ENCODE measurements at regions not wholly inside any gene's neighbourhood (a gene's known extent, or its start where the extent isn't known, plus 50 kb on each side); places are given as distances from the start of the nearest gene placed in this dataset.
"Not testable (repeated sequence)": the region's sequence is repeated elsewhere in the genome, so short reads cannot be mapped to it uniquely, and the experiment has no call there.

DNA sequence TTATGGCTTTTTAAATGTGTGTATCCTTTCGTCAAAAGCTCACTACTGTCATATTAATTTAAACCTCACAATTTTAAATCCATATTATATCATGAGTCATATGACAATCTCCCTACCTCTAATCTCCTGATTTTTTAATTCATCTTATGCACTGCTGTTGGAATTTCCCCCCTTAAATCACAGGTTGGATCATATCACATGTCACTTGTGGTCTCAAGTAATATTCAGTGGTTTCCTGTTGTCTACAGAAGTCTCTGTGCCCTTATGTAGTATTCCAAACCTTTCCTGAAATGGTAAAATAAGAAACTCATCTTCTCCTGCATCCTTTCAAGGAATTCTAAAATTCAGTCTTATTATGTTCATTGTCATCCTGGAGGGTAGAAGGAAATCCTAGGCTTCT lies 116.0 kb upstream of the CBLB start:
- Histone ChIP-seq H3K4me1 (ENCODE audit: control insufficient read depth, insufficient read depth, low read length) (no peaks in the 10 kb centered on the region), H3K9ac (ENCODE audit: low read length) (no peak overlapping the region), H3K4me3 (ENCODE audit: low read length) (no peak overlapping the region), H3K9me3 (ENCODE audit: control insufficient read depth, low read length) (no peaks in the 10 kb centered on the region), H3K27me3 (ENCODE audit: control insufficient read depth, insufficient read depth, low read length) (no peaks in the 10 kb centered on the region), H3K36me3 (ENCODE audit: control insufficient read depth, insufficient read depth, low read length) (no peaks in the 10 kb centered on the region)

DNA sequence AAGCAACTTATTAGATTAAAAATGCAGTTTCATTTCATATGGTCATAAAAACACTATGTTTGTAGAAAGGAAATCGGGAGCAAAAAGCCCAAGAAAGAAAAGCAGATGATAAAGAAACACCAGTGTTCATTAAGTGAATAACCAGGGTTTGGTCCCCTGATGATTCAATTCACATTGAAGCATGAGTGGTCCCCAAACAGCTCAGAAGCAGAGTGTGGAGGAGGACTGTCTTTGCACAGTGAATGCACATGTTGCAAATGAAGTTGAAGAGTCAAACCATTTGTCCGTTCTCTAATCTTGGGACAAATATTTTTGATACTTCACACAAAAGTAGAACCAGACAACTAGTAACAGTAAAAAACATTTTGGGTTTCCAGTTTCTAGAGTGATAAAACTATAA lies 117.5 kb upstream of the CBLB start:
- not testable (repeated sequence) for H3K4me3 ChIP-seq (ENCODE audit: low read length); H3K9ac ChIP-seq (ENCODE audit: low read length); H3K27me3 ChIP-seq (ENCODE audit: control insufficient read depth, insufficient read depth, low read length); H3K4me1 ChIP-seq (ENCODE audit: control insufficient read depth, insufficient read depth, low read length); H3K9me3 ChIP-seq (ENCODE audit: control insufficient read depth, low read length); H3K36me3 ChIP-seq (ENCODE audit: control insufficient read depth, insufficient read depth, low read length)

GRCh38 chr3:105987809-105988208 lies 119.0 kb upstream of the CBLB start:
- no peaks in the 10 kb centered on the region for H3K4me1 ChIP-seq (ENCODE audit: control insufficient read depth, insufficient read depth, low read length)
- no peaks in the 10 kb centered on the region for H3K27me3 ChIP-seq (ENCODE audit: control insufficient read depth, insufficient read depth, low read length)
- H3K9me3 ChIP-seq (ENCODE audit: control insufficient read depth, low read length), result no peaks in the 10 kb centered on the region
- no peak overlapping the region for H3K9ac ChIP-seq (ENCODE audit: low read length)
- H3K4me3 ChIP-seq (ENCODE audit: low read length), result no peak overlapping the region
- H3K36me3 ChIP-seq (ENCODE audit: control insufficient read depth, insufficient read depth, low read length), result no peaks in the 10 kb centered on the region

DNA sequence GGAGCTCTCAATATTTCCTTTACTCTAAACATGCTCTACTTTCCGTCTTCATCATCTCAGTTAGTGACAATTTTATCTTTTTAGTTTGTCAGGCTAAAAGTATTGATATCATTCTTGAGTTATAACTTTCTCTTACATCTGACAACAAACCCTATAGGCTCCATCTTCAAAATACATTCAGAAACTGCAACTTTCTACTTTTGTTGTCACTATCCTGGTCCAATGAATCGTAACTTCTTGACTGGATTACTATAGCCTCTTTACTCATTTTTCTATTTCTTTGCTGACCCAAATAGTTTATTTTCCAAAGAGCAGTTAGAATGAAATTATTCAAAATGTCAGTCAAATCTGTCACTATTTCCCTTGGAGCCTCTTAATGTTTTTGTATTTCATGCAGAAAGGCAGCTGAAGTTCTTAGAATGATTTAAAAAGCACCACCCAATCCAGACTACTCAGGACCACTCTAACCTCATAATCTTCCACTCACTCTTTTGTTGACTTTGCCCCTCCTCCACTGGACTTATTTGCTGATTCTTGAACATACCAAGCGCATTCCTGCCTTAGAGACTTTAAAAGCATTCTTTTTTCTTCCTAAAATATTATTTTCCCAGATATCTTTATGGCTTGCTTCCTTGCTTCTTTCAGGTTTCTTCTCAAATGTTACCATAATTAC lies 119.9 kb upstream of the CBLB start:
- no peaks in the 10 kb centered on the region for H3K36me3 ChIP-seq (ENCODE audit: control insufficient read depth, insufficient read depth, low read length)
- H3K27me3 ChIP-seq (ENCODE audit: control insufficient read depth, insufficient read depth, low read length), result no peaks in the 10 kb centered on the region
- H3K9me3 ChIP-seq (ENCODE audit: control insufficient read depth, low read length), result no peaks in the 10 kb centered on the region
- no peaks in the 10 kb centered on the region for H3K4me1 ChIP-seq (ENCODE audit: control insufficient read depth, insufficient read depth, low read length)
- H3K9ac ChIP-seq (ENCODE audit: low read length), result no peak overlapping the region
- no peak overlapping the region for H3K4me3 ChIP-seq (ENCODE audit: low read length)

DNA sequence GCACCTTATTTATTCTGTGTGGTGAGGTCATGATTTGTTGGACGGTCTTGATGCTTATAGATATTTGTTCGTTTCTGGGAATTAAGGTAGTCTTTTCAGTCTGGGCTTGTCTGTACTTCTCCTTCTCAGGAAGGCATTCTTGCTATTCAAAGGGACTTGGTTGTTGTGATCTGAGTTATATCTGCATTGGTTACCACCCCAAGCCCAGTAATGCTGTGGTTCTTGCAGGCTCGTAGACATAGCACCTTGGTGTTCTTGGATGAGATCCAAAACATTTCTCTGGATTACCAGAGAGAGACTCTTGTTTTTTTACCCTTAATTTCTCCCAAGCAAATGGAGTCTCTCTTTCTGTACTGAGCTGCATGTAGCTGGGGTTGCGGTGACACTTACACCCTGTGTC lies 128.0 kb upstream of the CBLB start:
- H3K4me1 ChIP-seq (ENCODE audit: control insufficient read depth, insufficient read depth, low read length), result no peaks in the 10 kb centered on the region
- H3K27me3 ChIP-seq (ENCODE audit: control insufficient read depth, insufficient read depth, low read length), result no peaks in the 10 kb centered on the region
- H3K4me3 ChIP-seq (ENCODE audit: low read length), result no peak overlapping the region
- no peaks in the 10 kb centered on the region for H3K9me3 ChIP-seq (ENCODE audit: control insufficient read depth, low read length)
- no peaks in the 10 kb centered on the region for H3K36me3 ChIP-seq (ENCODE audit: control insufficient read depth, insufficient read depth, low read length)
- H3K9ac ChIP-seq (ENCODE audit: low read length), result no peak overlapping the region

DNA sequence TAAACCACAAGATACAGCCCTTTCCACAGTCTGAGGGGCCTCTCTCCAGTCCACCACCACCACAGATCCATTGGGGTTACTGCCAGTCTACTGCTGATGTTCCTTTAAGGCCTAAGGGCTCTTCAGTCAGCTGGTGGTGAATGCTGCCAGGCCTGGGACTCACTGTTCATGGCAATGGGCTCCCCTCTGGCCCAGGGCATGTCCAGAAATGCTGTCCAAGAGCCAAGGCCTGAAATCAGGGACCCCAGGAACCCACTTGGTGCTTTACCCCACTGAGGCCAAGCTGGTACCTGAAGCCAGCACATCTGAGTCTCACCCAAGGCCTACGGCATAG lies 128.6 kb upstream of the CBLB start:
- no peaks in the 10 kb centered on the region for H3K36me3 ChIP-seq (ENCODE audit: control insufficient read depth, insufficient read depth, low read length)
- no peaks in the 10 kb centered on the region for H3K9me3 ChIP-seq (ENCODE audit: control insufficient read depth, low read length)
- H3K27me3 ChIP-seq (ENCODE audit: control insufficient read depth, insufficient read depth, low read length), result no peaks in the 10 kb centered on the region
- no peak overlapping the region for H3K4me3 ChIP-seq (ENCODE audit: low read length)
- no peak overlapping the region for H3K9ac ChIP-seq (ENCODE audit: low read length)
- H3K4me1 ChIP-seq (ENCODE audit: control insufficient read depth, insufficient read depth, low read length), result no peaks in the 10 kb centered on the region

GRCh38 chr3:105997800-105998526 lies 129.2 kb upstream of the CBLB start:
- Histone ChIP-seq H3K4me1 (ENCODE audit: control insufficient read depth, insufficient read depth, low read length) (no peaks in the 10 kb centered on the region), H3K9ac (ENCODE audit: low read length) (no peak overlapping the region), H3K27me3 (ENCODE audit: control insufficient read depth, insufficient read depth, low read length) (no peaks in the 10 kb centered on the region), H3K9me3 (ENCODE audit: control insufficient read depth, low read length) (no peaks in the 10 kb centered on the region), H3K36me3 (ENCODE audit: control insufficient read depth, insufficient read depth, low read length) (no peaks in the 10 kb centered on the region), H3K4me3 (ENCODE audit: low read length) (no peak overlapping the region)

GRCh38 chr3:105999856-106000255 lies 131.0 kb upstream of the CBLB start:
- Histone ChIP-seq H3K27me3 (ENCODE audit: control insufficient read depth, insufficient read depth, low read length) (no peaks in the 10 kb centered on the region), H3K36me3 (ENCODE audit: control insufficient read depth, insufficient read depth, low read length) (no peaks in the 10 kb centered on the region)

DNA sequence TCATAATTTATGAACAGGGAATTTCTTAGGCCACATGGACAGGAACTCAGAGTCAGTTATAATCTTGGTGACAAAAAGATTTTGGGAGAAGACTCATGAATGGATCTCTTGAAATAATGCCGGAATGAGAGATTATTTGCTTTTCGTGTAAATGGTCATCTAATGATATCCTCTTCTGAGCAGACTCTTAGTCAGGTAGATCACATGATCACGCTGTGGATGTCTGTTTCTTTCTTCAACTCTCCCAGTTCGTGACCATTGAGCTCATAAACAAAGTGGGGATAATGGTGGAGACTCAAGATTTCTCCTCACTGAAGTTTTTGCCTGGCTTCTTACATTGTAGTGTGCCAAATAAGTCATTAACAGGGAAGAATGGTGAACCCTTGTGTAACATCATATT lies 133.1 kb upstream of the CBLB start:
- Histone ChIP-seq H3K9ac (ENCODE audit: low read length) (no peak overlapping the region), H3K4me3 (ENCODE audit: low read length) (no peak overlapping the region), H3K9me3 (ENCODE audit: control insufficient read depth, low read length) (no peaks in the 10 kb centered on the region), H3K36me3 (ENCODE audit: control insufficient read depth, insufficient read depth, low read length) (no peaks in the 10 kb centered on the region), H3K4me1 (ENCODE audit: control insufficient read depth, insufficient read depth, low read length) (no peaks in the 10 kb centered on the region), H3K27me3 (ENCODE audit: control insufficient read depth, insufficient read depth, low read length) (no peaks in the 10 kb centered on the region)

More at GRCh38 chr3:105999856-106000255, 131.0 kb upstream of the CBLB start:
- H3K9me3 ChIP-seq (ENCODE audit: control insufficient read depth, low read length), result no peaks in the 10 kb centered on the region
- no peak overlapping the region for H3K4me3 ChIP-seq (ENCODE audit: low read length)
- H3K9ac ChIP-seq (ENCODE audit: low read length), result no peak overlapping the region
- H3K4me1 ChIP-seq (ENCODE audit: control insufficient read depth, insufficient read depth, low read length), result no peaks in the 10 kb centered on the region

DNA sequence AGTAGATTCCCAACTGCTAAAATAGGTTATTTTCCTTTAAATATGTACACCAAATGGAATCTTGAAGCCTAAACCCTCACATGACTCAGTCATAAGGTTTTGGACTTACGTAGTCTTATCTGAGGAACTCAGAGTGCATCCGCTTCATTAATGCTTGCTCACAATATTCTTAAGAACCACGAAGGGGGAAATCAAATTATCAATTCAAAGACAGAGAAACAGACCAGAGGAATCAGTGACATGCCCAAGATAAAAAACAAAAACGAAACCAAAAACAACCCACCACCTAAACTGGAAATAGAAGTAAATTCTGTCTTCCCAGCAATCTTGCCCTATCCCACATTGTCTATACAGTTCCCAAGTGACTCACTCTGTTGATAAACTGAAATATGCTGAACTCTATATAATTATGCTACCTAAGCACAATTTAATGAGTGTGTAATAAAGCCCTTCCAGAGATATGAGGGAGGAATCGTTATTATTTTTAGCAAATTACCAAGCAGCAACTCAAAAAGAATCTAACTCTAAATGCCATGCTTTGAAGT lies 135.4 kb upstream of the CBLB start:
- Histone ChIP-seq H3K36me3 (ENCODE audit: control insufficient read depth, insufficient read depth, low read length) (no peaks in the 10 kb centered on the region), H3K9ac (ENCODE audit: low read length) (no peak overlapping the region), H3K4me3 (ENCODE audit: low read length) (no peak overlapping the region), H3K27me3 (ENCODE audit: control insufficient read depth, insufficient read depth, low read length) (no peaks in the 10 kb centered on the region), H3K4me1 (ENCODE audit: control insufficient read depth, insufficient read depth, low read length) (no peaks in the 10 kb centered on the region), H3K9me3 (ENCODE audit: control insufficient read depth, low read length) (no peaks in the 10 kb centered on the region)

GRCh38 chr3:106004826-106005225 lies 136.0 kb upstream of the CBLB start:
- Histone ChIP-seq H3K9ac (ENCODE audit: low read length) (no peak overlapping the region), H3K4me3 (ENCODE audit: low read length) (no peak overlapping the region), H3K36me3 (ENCODE audit: control insufficient read depth, insufficient read depth, low read length) (no peaks in the 10 kb centered on the region), H3K4me1 (ENCODE audit: control insufficient read depth, insufficient read depth, low read length) (no peaks in the 10 kb centered on the region), H3K27me3 (ENCODE audit: control insufficient read depth, insufficient read depth, low read length) (no peaks in the 10 kb centered on the region), H3K9me3 (ENCODE audit: control insufficient read depth, low read length) (no peaks in the 10 kb centered on the region)

DNA sequence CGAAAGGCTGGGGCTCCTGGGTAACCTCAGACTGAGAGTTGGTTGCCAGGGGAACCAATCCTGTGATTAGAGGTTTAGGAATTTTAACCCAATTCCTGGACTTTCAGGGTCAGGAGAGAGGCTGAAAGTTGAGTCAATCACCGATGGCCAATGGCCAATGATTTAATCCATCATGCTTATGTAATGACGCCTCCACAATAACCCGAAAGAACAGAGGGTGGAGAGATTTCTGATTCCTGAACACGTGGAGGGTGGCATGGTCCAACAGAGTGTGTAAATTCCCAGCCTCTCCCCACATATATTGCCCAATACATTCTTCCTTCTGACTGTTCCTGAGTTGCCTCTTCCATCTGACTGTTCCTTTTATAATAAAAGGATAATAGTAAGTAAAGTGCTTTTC lies 137.2 kb upstream of the CBLB start:
- no peaks in the 10 kb centered on the region for H3K27me3 ChIP-seq (ENCODE audit: control insufficient read depth, insufficient read depth, low read length)
- H3K4me3 ChIP-seq (ENCODE audit: low read length), result no peak overlapping the region
- H3K36me3 ChIP-seq (ENCODE audit: control insufficient read depth, insufficient read depth, low read length), result no peaks in the 10 kb centered on the region
- H3K4me1 ChIP-seq (ENCODE audit: control insufficient read depth, insufficient read depth, low read length), result no peaks in the 10 kb centered on the region
- no peaks in the 10 kb centered on the region for H3K9me3 ChIP-seq (ENCODE audit: control insufficient read depth, low read length)
- H3K9ac ChIP-seq (ENCODE audit: low read length), result no peak overlapping the region

All from mucosa of stomach (tissue), 1 donor.